Esophagus (tissue), 2 donors: ENCODE measurements at regions not wholly inside any gene's neighbourhood (a gene's known extent, or its start where the extent isn't known, plus 50 kb on each side); places are given as distances from the start of the nearest gene placed in this dataset.

Experiments used
- H3K27ac ChIP-seq, 2 donors: one replicate each; pipeline ENCODE4 v1.5.1; 2013; ENCODE audit warnings: low read depth in 2 of 2, mild to moderate bottlenecking in 2 of 2, inconsistent platforms in 1 of 2, low read length in 1 of 2, moderate library complexity in 1 of 2
- H3K27me3 ChIP-seq, 2 donors: one replicate each; pipeline ENCODE4 v1.6.1; 2013; ENCODE audit warnings: low read length in 2 of 2, control low read depth in 1 of 2, mild to moderate bottlenecking in 1 of 2; ENCODE audit not compliant: insufficient read depth in 2 of 2, control insufficient read depth in 1 of 2
- H3K36me3 ChIP-seq, 2 donors: one replicate each; pipeline ENCODE4 v1.6.1; 2013; ENCODE audit warnings: low read length in 1 of 2; ENCODE audit not compliant: control insufficient read depth in 2 of 2, insufficient read depth in 2 of 2
- H3K4me1 ChIP-seq, 2 donors: one replicate each; pipeline ENCODE4 v1.6.1; 2013; ENCODE audit warnings: low read length in 1 of 2; ENCODE audit not compliant: control insufficient read depth in 2 of 2, insufficient read depth in 2 of 2
- H3K4me3 ChIP-seq, 2 donors: one replicate each; pipeline ENCODE4 v1.5.1; 2013; ENCODE audit warnings: low read length in 2 of 2, mild to moderate bottlenecking in 2 of 2, low read depth in 1 of 2, moderate library complexity in 1 of 2
- H3K9me3 ChIP-seq, 2 donors: one replicate each; pipeline ENCODE4 v1.6.1; 2013; ENCODE audit warnings: mild to moderate bottlenecking in 2 of 2, low read depth in 1 of 2, low read length in 1 of 2, moderate library complexity in 1 of 2; ENCODE audit not compliant: control insufficient read depth in 2 of 2, insufficient read depth in 1 of 2
- WGBS, 2 donors: extraction: QIAGEN DNeasy Blood & Tissue Kit; methylation state at CpG; one replicate each; pipeline ENCODE4 v1.1.7; 2013; 5-methylcytosine and 5-hydroxymethylcytosine counted together
- donor health status: healthy with polysubstance abuse.
- donor health status: Bipolar disorder and iron deficiency.

DNA sequence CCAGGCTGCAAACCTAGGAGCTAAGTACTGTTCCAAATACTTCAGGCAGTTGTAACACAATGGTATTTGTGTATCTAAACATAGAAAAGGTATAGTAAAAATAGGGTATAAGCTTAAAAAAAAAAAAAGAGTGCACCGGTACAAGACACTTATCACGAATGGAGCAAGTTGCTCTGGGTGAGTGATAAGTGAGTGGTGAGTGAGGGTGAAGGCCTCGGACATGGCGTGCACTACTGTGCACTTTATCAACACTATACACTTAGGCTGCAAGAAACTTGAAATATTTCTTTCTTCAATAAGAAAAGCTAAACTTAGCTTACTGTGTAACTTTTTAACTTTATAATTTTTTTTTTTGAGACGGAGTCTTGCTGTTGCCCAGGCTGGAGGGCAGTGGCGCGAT is 159.5 kb upstream of the PDE10A start:
- no peak overlapping the region for H3K27ac ChIP-seq
- 93 to 94% methylated on average over 7 of the region's 7 CpGs for WGBS, 2 donors
- no peak overlapping the region for H3K4me3 ChIP-seq
- peaks cover 2 to 3% of the 10 kb centered on the region in 2 donors for H3K4me1 ChIP-seq
- H3K9me3 ChIP-seq: no peaks in the 10 kb centered on the region
- no peaks in the 10 kb centered on the region for H3K36me3 ChIP-seq
- H3K27me3 ChIP-seq: peaks cover 0 to 2% of the 10 kb centered on the region in 2 donors

DNA sequence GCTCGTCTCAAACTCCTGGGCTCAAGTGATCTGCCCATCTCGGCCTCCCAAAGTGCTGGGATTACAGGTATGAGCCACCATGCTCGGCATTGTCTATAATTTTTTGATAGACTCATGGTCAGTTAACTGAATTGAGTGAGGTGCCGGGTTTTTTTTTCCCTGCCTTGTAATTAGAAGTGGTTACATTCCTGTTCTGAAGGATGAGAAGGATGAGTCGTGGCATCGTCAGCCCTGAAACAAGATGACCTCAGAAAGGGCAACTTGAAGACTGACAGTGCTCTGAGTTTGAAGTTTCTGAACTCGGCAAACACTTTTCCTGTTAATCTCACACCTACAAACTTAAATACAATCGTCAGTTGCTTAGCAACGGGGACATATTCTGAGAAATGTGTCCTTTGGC is 158.7 kb upstream of the PDE10A start:
- Histone ChIP-seq H3K27ac (no peak overlapping the region), H3K27me3 (peaks cover 0 to 2% of the 10 kb centered on the region in 2 donors), H3K36me3 (no peaks in the 10 kb centered on the region), H3K9me3 (no peaks in the 10 kb centered on the region), H3K4me3 (no peak overlapping the region), H3K4me1 (peaks cover 3% of the 10 kb centered on the region in 2 donors)
- 73 to 79% methylated on average over 9 of the region's 9 CpGs for WGBS, 2 donors

DNA sequence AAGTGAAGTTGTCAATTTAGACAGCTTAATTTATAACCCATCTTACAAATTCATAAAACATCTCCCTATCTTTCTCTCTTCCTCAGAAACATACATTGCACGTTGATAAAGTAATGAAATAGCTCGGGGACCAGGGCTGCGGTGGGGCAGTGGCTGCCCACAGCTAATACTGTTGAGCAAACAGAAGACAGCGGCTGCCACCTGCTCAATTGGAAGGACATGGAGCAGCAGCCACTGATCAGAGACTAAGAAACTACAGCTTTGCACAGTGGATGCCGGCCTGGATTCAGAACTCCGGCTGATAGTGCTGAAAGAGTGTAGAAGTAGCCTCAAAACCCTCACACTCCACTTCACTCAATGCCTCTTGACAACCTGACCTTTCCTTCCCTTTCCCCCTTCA is 157.9 kb upstream of the PDE10A start:
- H3K27ac ChIP-seq: no peak overlapping the region
- H3K9me3 ChIP-seq: no peaks in the 10 kb centered on the region
- 69 to 76% methylated on average over 6 of the region's 6 CpGs for WGBS, 2 donors
- no peaks in the 10 kb centered on the region for H3K36me3 ChIP-seq
- no peak overlapping the region for H3K4me3 ChIP-seq
- H3K4me1 ChIP-seq: peaks cover 2 to 3% of the 10 kb centered on the region in 2 donors
- peaks cover 0 to 2% of the 10 kb centered on the region in 2 donors for H3K27me3 ChIP-seq

DNA sequence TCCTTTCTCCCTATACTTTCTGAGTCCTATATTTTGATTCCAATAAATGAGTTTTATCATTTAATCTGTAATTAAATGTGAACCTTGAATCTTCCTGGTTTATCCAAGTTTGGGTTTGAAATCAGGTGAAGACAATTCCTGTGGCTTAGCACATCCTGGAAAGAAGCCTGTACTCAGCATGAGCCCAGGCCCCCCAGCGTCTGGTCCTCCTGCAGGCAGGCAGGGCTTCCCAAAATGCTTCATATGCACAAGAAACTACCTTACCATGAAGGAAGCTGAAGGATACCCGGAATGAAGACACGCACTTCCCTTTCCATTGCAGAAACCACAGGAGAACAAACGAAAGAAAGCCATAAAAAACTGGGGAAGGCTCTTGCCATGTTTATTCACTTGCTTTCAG is 157.4 kb upstream of the PDE10A start:
- Histone ChIP-seq H3K27ac (no peak overlapping the region), H3K4me3 (no peak overlapping the region), H3K9me3 (no peaks in the 10 kb centered on the region), H3K27me3 (peaks cover 0 to 2% of the 10 kb centered on the region in 2 donors), H3K36me3 (no peaks in the 10 kb centered on the region), H3K4me1 (peaks cover 2 to 3% of the 10 kb centered on the region in 2 donors)
- WGBS, 2 donors: 54% methylated on average over 4 of the region's 4 CpGs

DNA sequence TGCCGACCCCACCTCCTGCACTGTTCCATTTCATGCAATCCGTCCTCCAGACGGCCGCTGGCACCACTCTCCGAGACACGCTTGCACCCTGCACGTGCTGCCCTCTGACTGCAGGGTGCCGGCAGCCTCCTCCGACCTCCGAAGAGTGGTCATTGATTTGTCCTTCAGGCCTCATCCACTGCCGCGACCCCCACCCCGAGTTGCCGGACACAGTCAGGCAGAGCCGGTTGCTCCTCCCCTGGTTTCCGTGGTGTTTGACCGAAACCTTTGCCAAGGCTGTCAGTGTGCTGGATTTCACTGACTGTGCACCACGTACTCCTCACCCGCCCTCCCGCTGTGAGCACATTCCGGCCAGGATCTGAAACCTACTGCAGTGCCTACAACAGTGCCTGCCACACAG is 156.4 kb upstream of the PDE10A start:
- Histone ChIP-seq H3K36me3 (no peaks in the 10 kb centered on the region), H3K27me3 (peaks cover 0 to 2% of the 10 kb centered on the region in 2 donors), H3K4me3 (no peak overlapping the region), H3K27ac (no peak overlapping the region), H3K4me1 (peaks cover 2 to 3% of the 10 kb centered on the region in 2 donors), H3K9me3 (no peaks in the 10 kb centered on the region)
- 20% methylated on average over 21 of the region's 21 CpGs for WGBS, 2 donors

DNA sequence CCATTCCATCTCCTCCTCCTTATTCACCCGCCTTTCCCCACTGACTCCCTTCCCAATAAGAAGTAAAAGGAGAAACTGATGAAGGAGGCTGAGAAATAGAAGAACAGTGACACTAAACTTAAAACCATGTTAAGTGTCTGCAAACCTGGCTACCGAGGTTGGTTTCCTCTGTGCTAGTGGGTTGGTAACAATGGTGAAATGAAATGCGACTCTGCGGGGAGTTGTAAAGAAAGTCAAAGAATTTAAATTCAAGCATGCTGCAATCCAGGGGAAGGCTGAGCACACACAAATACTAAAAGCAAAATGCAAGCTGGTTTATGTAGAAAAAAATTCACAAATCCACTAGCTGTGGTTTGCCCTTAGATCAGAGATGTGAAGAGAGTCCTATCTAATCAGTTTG is 155.2 kb upstream of the PDE10A start:
- H3K27me3 ChIP-seq: peaks cover 0 to 2% of the 10 kb centered on the region in 2 donors
- H3K4me1 ChIP-seq: peaks cover 2 to 3% of the 10 kb centered on the region in 2 donors
- no peaks in the 10 kb centered on the region for H3K36me3 ChIP-seq
- no peaks in the 10 kb centered on the region for H3K9me3 ChIP-seq
- no peak overlapping the region for H3K4me3 ChIP-seq
- no peak overlapping the region for H3K27ac ChIP-seq
- 60 to 81% methylated on average over 4 of the region's 4 CpGs for WGBS, 2 donors

DNA sequence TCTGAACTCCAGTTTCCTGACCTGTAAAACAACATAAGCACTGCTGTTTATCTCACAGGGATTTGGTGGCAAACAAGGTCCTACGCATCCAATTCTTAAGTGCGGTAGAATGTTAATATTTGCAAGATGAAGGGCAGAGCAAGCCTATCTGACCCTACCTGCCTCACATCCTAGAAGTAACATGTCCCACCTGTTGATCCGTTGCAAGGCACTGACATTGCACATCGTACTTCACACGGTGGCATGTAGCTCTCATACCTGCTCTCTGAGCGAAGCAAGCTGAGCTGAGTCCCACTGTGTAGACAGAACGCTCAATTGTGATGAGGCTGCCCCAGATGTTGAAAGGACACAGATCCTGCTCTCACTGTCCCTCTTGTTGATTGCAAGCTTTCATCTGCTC is 154.7 kb upstream of the PDE10A start:
- Histone ChIP-seq H3K4me3 (no peak overlapping the region), H3K36me3 (no peaks in the 10 kb centered on the region), H3K4me1 (peaks cover 2 to 3% of the 10 kb centered on the region in 2 donors), H3K27ac (no peak overlapping the region), H3K9me3 (no peaks in the 10 kb centered on the region), H3K27me3 (peaks cover 0 to 2% of the 10 kb centered on the region in 2 donors)
- WGBS, 2 donors: 68 to 71% methylated on average over 7 of the region's 7 CpGs

DNA sequence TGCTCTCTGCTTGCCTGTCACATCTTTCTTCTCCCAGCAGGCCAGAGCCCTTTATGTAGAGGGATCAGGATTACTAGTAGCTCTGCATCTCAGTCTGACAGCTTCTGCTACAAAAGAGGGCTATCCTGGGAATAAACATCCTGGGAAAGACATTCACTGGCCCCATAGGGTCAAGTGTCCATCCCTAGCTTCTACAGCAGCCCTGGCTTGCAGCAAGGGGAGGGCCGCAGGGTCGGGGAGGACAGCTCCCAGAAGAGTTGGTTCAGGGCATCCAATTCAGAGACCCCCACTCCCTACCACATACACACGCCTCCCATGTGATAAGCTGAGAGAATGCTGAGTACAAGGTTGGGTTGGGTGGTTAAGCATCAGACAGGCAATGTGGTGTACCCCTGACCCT is 154.1 kb upstream of the PDE10A start:
- Histone ChIP-seq H3K9me3 (no peaks in the 10 kb centered on the region), H3K4me3 (no peak overlapping the region), H3K36me3 (no peaks in the 10 kb centered on the region), H3K27me3 (peaks cover 0 to 2% of the 10 kb centered on the region in 2 donors), H3K4me1 (peaks cover 2 to 3% of the 10 kb centered on the region in 2 donors), H3K27ac (no peak overlapping the region)
- 79 to 83% methylated on average over 3 of the region's 3 CpGs for WGBS, 2 donors

DNA sequence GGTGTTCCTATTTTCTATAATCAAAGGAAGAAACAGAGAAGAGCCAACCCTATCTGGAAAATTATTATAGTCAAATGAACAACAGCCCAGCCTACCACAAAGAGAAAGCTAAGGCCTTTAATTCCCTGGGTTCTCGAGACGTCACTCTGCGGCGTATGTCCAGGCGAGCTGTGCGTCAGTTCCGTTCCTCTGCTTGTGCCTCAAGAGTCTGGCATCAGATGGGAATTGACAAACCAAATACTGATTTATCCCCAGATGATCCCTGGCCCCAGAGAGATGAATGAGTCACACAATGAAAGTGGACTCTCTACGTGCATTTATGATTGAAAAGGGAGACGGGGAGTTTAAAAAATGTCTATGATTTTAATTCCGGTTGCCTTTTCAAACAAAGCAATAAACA is 151.6 kb upstream of the PDE10A start:
- Histone ChIP-seq H3K9me3 (no peaks in the 10 kb centered on the region), H3K27ac (no peak overlapping the region), H3K36me3 (no peaks in the 10 kb centered on the region), H3K4me1 (peaks cover 2 to 3% of the 10 kb centered on the region in 2 donors), H3K4me3 (no peak overlapping the region), H3K27me3 (peaks cover 0 to 2% of the 10 kb centered on the region in 2 donors)
- 93% methylated on average over 10 of the region's 10 CpGs for WGBS, 2 donors

DNA sequence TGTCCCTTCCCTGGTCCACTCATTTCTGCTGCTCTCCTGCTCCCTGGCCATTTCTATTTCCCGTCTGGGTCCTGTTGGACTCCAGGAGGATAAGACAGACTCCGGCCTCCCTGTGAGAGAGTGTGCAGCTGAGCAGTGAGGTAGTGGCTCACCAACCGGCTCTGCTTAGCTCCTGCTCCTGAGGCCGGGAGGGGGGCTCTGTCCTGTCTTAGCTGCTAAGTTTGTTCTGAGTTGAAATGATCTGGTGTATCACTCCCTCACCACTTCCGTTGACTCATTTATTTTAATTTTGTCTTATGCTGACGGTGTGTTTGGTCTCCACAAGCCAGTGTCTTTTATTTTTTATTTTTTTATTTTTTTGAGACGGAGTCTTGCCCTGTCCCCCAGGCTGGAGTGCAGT is 148.5 kb upstream of the PDE10A start:
- WGBS, 2 donors: 75 to 84% methylated on average over 7 of the region's 7 CpGs
- Histone ChIP-seq H3K27me3 (no peaks in the 10 kb centered on the region), H3K9me3 (peaks cover 0 to 5% of the 10 kb centered on the region in 2 donors), H3K36me3 (no peaks in the 10 kb centered on the region), H3K27ac (no peak overlapping the region), H3K4me1 (no peaks in the 10 kb centered on the region), H3K4me3 (no peak overlapping the region)
